AG09319 (cell line): ENCODE measurements at regions not wholly inside any gene's neighbourhood (a gene's known extent, or its start where the extent isn't known, plus 50 kb on each side); places are given as distances from the start of the nearest gene placed in this dataset.

Experiments used
- DNase-seq: peaks from one replicate; pipeline ENCODE4 v3.0.0-alpha.2; 2010; ENCODE audit warnings: low read depth; ENCODE audit errors: extremely low read depth
- CTCF ChIP-seq: IDR thresholded peaks from 2 replicates; pipeline ENCODE4 v1.5.1; 2011; ENCODE audit warnings: low read depth, mild to moderate bottlenecking, inconsistent platforms, low read length, moderate library complexity

GRCh38 chr1:30185313-30185712, 538.1 kb downstream of the MATN1 start:
- no peak for DNase-seq
- no peak for TF ChIP-seq CTCF

- no peak for DNase-seq
- TF ChIP-seq CTCF: no peak
Observed at GRCh38 chr1:30184393-30185141, 538.8 kb downstream of the MATN1 start.

- DNase-seq: no peak
- no peak for TF ChIP-seq CTCF
Observed at GRCh38 chr1:30183895-30184294, 539.5 kb downstream of the MATN1 start.

GRCh38 chr1:30183006-30183405, 540.4 kb downstream of the MATN1 start:
- no peak for DNase-seq
- TF ChIP-seq CTCF: no peak

GRCh38 chr1:30179942-30180543, 543.3 kb downstream of the MATN1 start:
- DNase-seq: no peak
- no peak for TF ChIP-seq CTCF

GRCh38 chr1:30176477-30176876, 546.9 kb downstream of the MATN1 start:
- DNase-seq: no peak
- no peak for TF ChIP-seq CTCF

GRCh38 chr1:30174499-30174898, 548.9 kb downstream of the MATN1 start:
- DNase-seq: no peak
- no peak for TF ChIP-seq CTCF
